Glutamatergic neuron (in vitro differentiated cells): ENCODE measurements at regions not wholly inside any gene's neighbourhood (a gene's known extent, or its start where the extent isn't known, plus 50 kb on each side); places are given as distances from the start of the nearest gene placed in this dataset.
"Not testable (repeated sequence)": the region's sequence is repeated elsewhere in the genome, so short reads cannot be mapped to it uniquely, and the experiment has no call there.

Source experiments
- DNase-seq: peaks from one replicate; pipeline ENCODE4 v3.0.0; 2022
- H3K27ac Mint-ChIP-seq: one replicate; pipeline ENCODE4 v1.8.0; 2020; ENCODE audit warnings: mild to moderate bottlenecking, mixed read lengths, inconsistent platforms; ENCODE audit not compliant: unreplicated experiment
- H3K27me3 Mint-ChIP-seq: one replicate; pipeline ENCODE4 v1.8.0; 2020; ENCODE audit warnings: mild to moderate bottlenecking, moderate library complexity, mixed read lengths, inconsistent platforms; ENCODE audit not compliant: unreplicated experiment
- H3K36me3 Mint-ChIP-seq: one replicate; pipeline ENCODE4 v1.8.0; 2020; ENCODE audit warnings: mild to moderate bottlenecking, mixed read lengths, inconsistent platforms; ENCODE audit not compliant: unreplicated experiment
- H3K4me1 Mint-ChIP-seq: one replicate; pipeline ENCODE4 v1.8.0; 2020; ENCODE audit warnings: mild to moderate bottlenecking, low read depth, mixed read lengths, inconsistent platforms; ENCODE audit not compliant: unreplicated experiment
- H3K4me3 Mint-ChIP-seq: one replicate; pipeline ENCODE4 v1.8.0; 2020; ENCODE audit warnings: mild to moderate bottlenecking, mixed read lengths, inconsistent platforms; ENCODE audit not compliant: unreplicated experiment
- H3K9me3 Mint-ChIP-seq: one replicate; pipeline ENCODE4 v1.8.0; 2020; ENCODE audit warnings: mild to moderate bottlenecking, moderate library complexity, mixed read lengths, inconsistent platforms; ENCODE audit not compliant: unreplicated experiment
- CTCF ChIP-seq: fragments of 200-600 bp; sonication (generic); IDR thresholded peaks from one replicate; pipeline ENCODE4 v1.5.0; 2021; ENCODE audit not compliant: partially characterized antibody, unreplicated experiment

- Mint-ChIP-seq H3K27ac (no peak overlapping the region), H3K4me1 (no peaks in the 10 kb centered on the region), H3K36me3 (no peaks in the 10 kb centered on the region), H3K9me3 (no peaks in the 10 kb centered on the region), H3K4me3 (no peak overlapping the region), H3K27me3 (no peaks in the 10 kb centered on the region)
- DNase-seq: no peak
- TF ChIP-seq CTCF: no peak
Observed at GRCh38 chr1:221522529-221522940, 219.4 kb downstream of the DUSP10 start.

- H3K27ac Mint-ChIP-seq: no peak overlapping the region
- H3K4me3 Mint-ChIP-seq: no peak overlapping the region
- TF ChIP-seq CTCF: no peak
Observed at GRCh38 chr1:221525749-221526148, 216.1 kb downstream of the DUSP10 start.

GRCh38 chr1:221527302-221527701, 214.6 kb downstream of the DUSP10 start:
- H3K27ac Mint-ChIP-seq: no peak overlapping the region
- H3K27me3 Mint-ChIP-seq: no peaks in the 10 kb centered on the region
- peaks cover 2% of the 10 kb centered on the region for H3K9me3 Mint-ChIP-seq
- TF ChIP-seq CTCF: no peak
- no peak overlapping the region for H3K4me3 Mint-ChIP-seq
- DNase-seq: no peak
- no peaks in the 10 kb centered on the region for H3K36me3 Mint-ChIP-seq
- H3K4me1 Mint-ChIP-seq: no peaks in the 10 kb centered on the region

More at GRCh38 chr1:221525749-221526148, 216.1 kb downstream of the DUSP10 start:
- Mint-ChIP-seq H3K27me3 (no peaks in the 10 kb centered on the region), H3K36me3 (no peaks in the 10 kb centered on the region), H3K4me1 (no peaks in the 10 kb centered on the region), H3K9me3 (no peaks in the 10 kb centered on the region)
- DNase-seq: no peak

- no peaks in the 10 kb centered on the region for H3K36me3 Mint-ChIP-seq
- H3K4me1 Mint-ChIP-seq: no peaks in the 10 kb centered on the region
- H3K27me3 Mint-ChIP-seq: no peaks in the 10 kb centered on the region
- peaks cover 2% of the 10 kb centered on the region for H3K9me3 Mint-ChIP-seq
- DNase-seq: no peak
- H3K4me3 Mint-ChIP-seq: no peak overlapping the region
- TF ChIP-seq CTCF: no peak
- H3K27ac Mint-ChIP-seq: no peak overlapping the region
Observed at GRCh38 chr1:221527886-221528624, 213.8 kb downstream of the DUSP10 start.

GRCh38 chr1:221530159-221530558, 211.7 kb downstream of the DUSP10 start:
- H3K4me1 Mint-ChIP-seq, H3K27ac Mint-ChIP-seq, H3K4me3 Mint-ChIP-seq, H3K27me3 Mint-ChIP-seq, H3K9me3 Mint-ChIP-seq, H3K36me3 Mint-ChIP-seq, DNase-seq: not testable (repeated sequence)
